ENCODE measurements at regions not wholly inside any gene's neighbourhood (a gene's known extent, or its start where the extent isn't known, plus 50 kb on each side); places are given as distances from the start of the nearest gene placed in this dataset.

GRCh38 chr17:68804777-68805520, 150.2 kb downstream of the ABCA8 start:
- no peak for DNase-seq (ENCODE audit: insufficient read length, low spot score, missing footprints)

GRCh38 chr17:68803164-68803929, 151.8 kb downstream of the ABCA8 start:
- H3K27ac ChIP-seq (ENCODE audit: low read depth, low read length): no peak overlapping the region
- peak overlapping the region; percentile 25 for H2AFZ ChIP-seq (ENCODE audit: low read length)
- H3K79me2 ChIP-seq (ENCODE audit: insufficient read depth, low read length): no peaks in the 10 kb centered on the region
- no peaks in the 10 kb centered on the region for H3K27me3 ChIP-seq (ENCODE audit: insufficient read depth, low read length)
- H3K4me1 ChIP-seq (ENCODE audit: insufficient read depth, low read length): peaks cover 12% of the 10 kb centered on the region
- no peak for TF ChIP-seq CTCF (IDR thresholded peaks at IDR 0.05; ENCODE audit: extremely low read depth, low read depth, low read length)
- H4K20me1 ChIP-seq (ENCODE audit: insufficient read depth, low read length): no peaks in the 10 kb centered on the region
- H3K4me2 ChIP-seq (ENCODE audit: insufficient read depth, low read length): no peak overlapping the region
- no peaks in the 10 kb centered on the region for H3K36me3 ChIP-seq (ENCODE audit: insufficient read depth, low read length)
- no peak for DNase-seq (ENCODE audit: insufficient read length, low spot score, missing footprints)
- no peaks in the 10 kb centered on the region for H3K9me3 ChIP-seq (ENCODE audit: low read depth, low read length)
- no peak overlapping the region for H3K4me3 ChIP-seq (ENCODE audit: insufficient read depth, low read length)

More at GRCh38 chr17:68804777-68805520, 150.2 kb downstream of the ABCA8 start:
- Histone ChIP-seq H3K27me3 (ENCODE audit: insufficient read depth, low read length) (no peaks in the 10 kb centered on the region), H3K27ac (ENCODE audit: low read depth, low read length) (no peak overlapping the region), H4K20me1 (ENCODE audit: insufficient read depth, low read length) (no peaks in the 10 kb centered on the region), H3K4me3 (ENCODE audit: insufficient read depth, low read length) (no peak overlapping the region), H3K79me2 (ENCODE audit: insufficient read depth, low read length) (no peaks in the 10 kb centered on the region), H3K9me3 (ENCODE audit: low read depth, low read length) (no peaks in the 10 kb centered on the region), H3K4me2 (ENCODE audit: insufficient read depth, low read length) (no peak overlapping the region), H3K4me1 (ENCODE audit: insufficient read depth, low read length) (peaks cover 12% of the 10 kb centered on the region), H3K36me3 (ENCODE audit: insufficient read depth, low read length) (no peaks in the 10 kb centered on the region), H2AFZ (ENCODE audit: low read length) (no peak overlapping the region)
- TF ChIP-seq CTCF (IDR thresholded peaks at IDR 0.05; ENCODE audit: extremely low read depth, low read depth, low read length): no peak

GRCh38 chr17:68801335-68802247, 153.6 kb downstream of the ABCA8 start:
- H2AFZ ChIP-seq (ENCODE audit: low read length): no peak overlapping the region
- no peaks in the 10 kb centered on the region for H4K20me1 ChIP-seq (ENCODE audit: insufficient read depth, low read length)
- no peak overlapping the region for H3K27ac ChIP-seq (ENCODE audit: low read depth, low read length)
- H3K4me2 ChIP-seq (ENCODE audit: insufficient read depth, low read length): no peak overlapping the region
- no peaks in the 10 kb centered on the region for H3K79me2 ChIP-seq (ENCODE audit: insufficient read depth, low read length)
- H3K36me3 ChIP-seq (ENCODE audit: insufficient read depth, low read length): no peaks in the 10 kb centered on the region
- peaks cover 9% of the 10 kb centered on the region for H3K4me1 ChIP-seq (ENCODE audit: insufficient read depth, low read length)
- no peak for TF ChIP-seq CTCF (IDR thresholded peaks at IDR 0.05; ENCODE audit: extremely low read depth, low read depth, low read length)
- H3K4me3 ChIP-seq (ENCODE audit: insufficient read depth, low read length): no peak overlapping the region
- H3K9me3 ChIP-seq (ENCODE audit: low read depth, low read length): no peaks in the 10 kb centered on the region
- no peaks in the 10 kb centered on the region for H3K27me3 ChIP-seq (ENCODE audit: insufficient read depth, low read length)
- DNase-seq (ENCODE audit: insufficient read length, low spot score, missing footprints): no peak

All from osteoblast (primary cell).